A673 (cell line): ENCODE measurements at regions not wholly inside any gene's neighbourhood (a gene's known extent, or its start where the extent isn't known, plus 50 kb on each side); places are given as distances from the start of the nearest gene placed in this dataset.

ENCODE experiments used
- CTCF ChIP-seq: fragments of 300-800, 200-600 bp; sonication (generic); conservative IDR thresholded peaks from 2 replicates; pipeline ENCODE4 v1.5.1; 2017; ENCODE audit warnings: low read depth, mild to moderate bottlenecking, antibody characterized with exemption, low read length, moderate library complexity, mixed read lengths
- EZH2 ChIP-seq: fragments of 200-600 bp; sonication (generic); IDR thresholded peaks from 2 replicates; pipeline ENCODE4 v1.6.1; 2017; ENCODE audit warnings: borderline replicate concordance, low read depth, mild to moderate bottlenecking, mixed read lengths, antibody characterized with exemption, low read length; ENCODE audit not compliant: poor library complexity, severe bottlenecking

GRCh38 chr14:98694541-98694940, 577.5 kb downstream of the BCL11B start:
- TF ChIP-seq CTCF = no peak
- no peak for TF ChIP-seq EZH2
